ENCODE measurements at regions not wholly inside any gene's neighbourhood (a gene's known extent, or its start where the extent isn't known, plus 50 kb on each side); places are given as distances from the start of the nearest gene placed in this dataset.

- Histone ChIP-seq H3K9me3 (ENCODE audit: control insufficient read depth in 4 of 4, low read length in 3 of 4) (no peaks in the 10 kb centered on the region), H3K4me3 (ENCODE audit: low read depth in 1 of 3, low read length in 3 of 3) (no peak overlapping the region), H3K9ac (ENCODE audit: low read depth in 1 of 2, low read length in 2 of 2) (no peak overlapping the region), H3K4me1 (ENCODE audit: control insufficient read depth in 4 of 4, insufficient read depth in 4 of 4, low read length in 3 of 4) (peaks cover 0 to 1% (median 0%) of the 10 kb centered on the region in 4 donors), H3K27me3 (ENCODE audit: control insufficient read depth in 4 of 4, insufficient read depth in 4 of 4, low read length in 3 of 4) (no peaks in the 10 kb centered on the region), H3K27ac (ENCODE audit: low read depth in 1 of 2, low read length in 2 of 2) (no peak overlapping the region), H3K36me3 (ENCODE audit: control insufficient read depth in 4 of 4, insufficient read depth in 3 of 4, low read depth in 1 of 4, low read length in 3 of 4) (no peaks in the 10 kb centered on the region)
- TF ChIP-seq SP1 (IDR thresholded peaks at IDR 0.05), result no peak
- TF ChIP-seq NR2F2 (IDR thresholded peaks at IDR 0.05), result no peak
- TF ChIP-seq TAF1 (conservative IDR thresholded peaks at IDR 0.05), result no peak
- no peak for TF ChIP-seq ZBTB33 (IDR thresholded peaks at IDR 0.05)
- TF ChIP-seq RXRA (IDR thresholded peaks at IDR 0.05), result no peak
- WGBS, result 85% methylated on average over 4 of the region's 4 CpGs
- DNase-seq (ENCODE audit: low spot score), result no peak
Measured at GRCh38 chr2:18932853-18933252, 343.5 kb upstream of the NT5C1B start.

DNA sequence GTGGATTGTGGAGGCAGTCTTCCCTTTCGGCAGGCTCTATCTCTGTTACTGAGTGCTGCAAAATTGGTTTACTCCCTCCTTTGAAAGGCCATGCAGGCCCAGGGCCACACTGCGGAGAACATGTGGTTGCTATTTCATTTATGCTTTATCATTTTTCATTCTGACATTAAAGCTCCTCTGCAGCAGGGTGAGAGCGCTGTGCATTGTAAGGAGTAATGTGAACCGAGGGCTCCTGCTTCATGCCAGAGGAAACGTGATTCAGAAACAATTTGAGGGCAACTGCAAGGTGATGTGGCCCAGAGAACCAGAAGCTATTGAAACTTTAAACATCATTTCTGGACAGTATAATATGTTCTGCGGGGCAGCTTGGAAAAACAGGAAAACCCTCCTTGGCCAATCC lies 341.6 kb upstream of the NT5C1B start:
- TF ChIP-seq FOXA2 (IDR thresholded peaks at IDR 0.05), result no peak
- TF ChIP-seq GABPA (IDR thresholded peaks at IDR 0.05 in 1 of 2, conservative IDR thresholded peaks at IDR 0.05 in 1 of 2), result no peak
- TF ChIP-seq RAD21 (IDR thresholded peaks at IDR 0.05), result no peak
- TF ChIP-seq MAX (IDR thresholded peaks at IDR 0.05), result no peak
- no peak for TF ChIP-seq HNF4G (IDR thresholded peaks at IDR 0.05)
- no peak for TF ChIP-seq TAF1 (conservative IDR thresholded peaks at IDR 0.05)
- no peak for TF ChIP-seq REST (IDR thresholded peaks at IDR 0.05)
- TF ChIP-seq HNF4A (conservative IDR thresholded peaks at IDR 0.05), result no peak
- TF ChIP-seq JUND (IDR thresholded peaks at IDR 0.05), result no peak
- no peak for TF ChIP-seq NR2F2 (IDR thresholded peaks at IDR 0.05)
- no peak for TF ChIP-seq FOXA1 (IDR thresholded peaks at IDR 0.05)
- TF ChIP-seq ZBTB33 (IDR thresholded peaks at IDR 0.05), result no peak
- TF ChIP-seq RXRA (IDR thresholded peaks at IDR 0.05), result no peak
- no peak for TF ChIP-seq ATF3 (IDR thresholded peaks at IDR 0.05)
- TF ChIP-seq CTCF (IDR thresholded peaks at IDR 0.05; ENCODE audit: low read depth, low read length, missing input control), result no peak

More for the DNA sequence above, 341.6 kb upstream of the NT5C1B start:
- WGBS, result 91% methylated on average over 6 of the region's 6 CpGs
- Histone ChIP-seq H3K9me3 (ENCODE audit: control insufficient read depth in 4 of 4, low read length in 3 of 4) (no peaks in the 10 kb centered on the region), H3K27me3 (ENCODE audit: control insufficient read depth in 4 of 4, insufficient read depth in 4 of 4, low read length in 3 of 4) (no peaks in the 10 kb centered on the region), H3K9ac (ENCODE audit: low read depth in 1 of 2, low read length in 2 of 2) (no peak overlapping the region), H3K36me3 (ENCODE audit: control insufficient read depth in 4 of 4, insufficient read depth in 3 of 4, low read depth in 1 of 4, low read length in 3 of 4) (no peaks in the 10 kb centered on the region), H3K4me1 (ENCODE audit: control insufficient read depth in 4 of 4, insufficient read depth in 4 of 4, low read length in 3 of 4) (peaks cover 3 to 13% (median 5%) of the 10 kb centered on the region in 4 donors), H3K27ac (ENCODE audit: low read depth in 1 of 2, low read length in 2 of 2) (no peak overlapping the region), H3K4me3 (ENCODE audit: low read depth in 1 of 3, low read length in 3 of 3) (no peak overlapping the region)
- no peak for DNase-seq (ENCODE audit: low spot score)

All from liver (tissue), 8 donors.